ENCODE measurements at regions not wholly inside any gene's neighbourhood (a gene's known extent, or its start where the extent isn't known, plus 50 kb on each side); places are given as distances from the start of the nearest gene placed in this dataset.
"Not testable (repeated sequence)": the region's sequence is repeated elsewhere in the genome, so short reads cannot be mapped to it uniquely, and the experiment has no call there.

- TF ChIP-seq CTCF (conservative IDR thresholded peaks at IDR 0.05); ZFX (IDR thresholded peaks at IDR 0.05): not testable (repeated sequence)
Observed at GRCh38 chr16:85230764-85231383, 118.6 kb upstream of the CIBAR2 start.

Measured in C4-2B (cell line).